H1 (cell line): ENCODE measurements at regions not wholly inside any gene's neighbourhood (a gene's known extent, or its start where the extent isn't known, plus 50 kb on each side); places are given as distances from the start of the nearest gene placed in this dataset.

ENCODE experiments used
- BACH1 ChIP-seq: IDR thresholded peaks from 2 replicates; pipeline ENCODE4 v1.6.1; 2012; ENCODE audit warnings: low read length, improper control_type of control experiment
- CBX5 ChIP-seq: fragments of 300-800, 300-1000 bp; sonication (generic); IDR thresholded peaks from 2 replicates; pipeline ENCODE4 v1.7.1; 2016; ENCODE audit warnings: antibody characterized with exemption, low read length, low read depth
- CHD7 ChIP-seq: fragments of 300-600 bp; sonication (generic); IDR thresholded peaks from 2 replicates; pipeline ENCODE4 v1.7.1; 2012; ENCODE audit warnings: low read length, moderate library complexity, mild to moderate bottlenecking, inconsistent platforms; ENCODE audit not compliant: insufficient replicate concordance
- FOSL1 ChIP-seq: IDR thresholded peaks from 2 replicates; pipeline ENCODE4 v1.6.1; 2011; ENCODE audit warnings: mild to moderate bottlenecking, low read depth, low read length, moderate library complexity; ENCODE audit not compliant: insufficient read depth
- KDM5A ChIP-seq: fragments of 200-600 bp; IDR thresholded peaks from 2 replicates; pipeline ENCODE4 v1.7.1; 2012; ENCODE audit warnings: mild to moderate bottlenecking, low read length, inconsistent platforms, mixed read lengths
- RAD21 ChIP-seq, 2 experiments: IDR thresholded peaks in 1 of 2; conservative IDR thresholded peaks in 1 of 2; 2 replicates each; pipeline ENCODE4 v1.6.1; 2011; ENCODE audit warnings: low read depth in 2 of 2, low read length in 2 of 2, improper control_type of control experiment in 1 of 2, inconsistent platforms in 1 of 2, mild to moderate bottlenecking in 1 of 2, moderate library complexity in 1 of 2
- SAP30 ChIP-seq: fragments of 300-600 bp; sonication (generic); IDR thresholded peaks from 2 replicates; pipeline ENCODE4 v1.7.1; 2012; ENCODE audit warnings: low read length, moderate library complexity, mild to moderate bottlenecking, inconsistent platforms; ENCODE audit not compliant: insufficient read depth, insufficient replicate concordance
- TAF1 ChIP-seq: IDR thresholded peaks from 2 replicates; pipeline ENCODE4 v1.6.1; 2011; ENCODE audit warnings: mild to moderate bottlenecking, low read depth, low read length
- TAF7 ChIP-seq: optimal IDR thresholded peaks from 2 replicates; pipeline ENCODE3; 2011; ENCODE audit warnings: low read depth, mild to moderate bottlenecking, inconsistent platforms, low read length, moderate library complexity, borderline replicate concordance
- TBP ChIP-seq: IDR thresholded peaks from 2 replicates; pipeline ENCODE4 v1.6.1; 2011; ENCODE audit warnings: low read depth, low read length, improper control_type of control experiment

- TF ChIP-seq CHD7: no peak
- TF ChIP-seq CBX5: no peak
- TF ChIP-seq FOSL1: no peak
- no peak for TF ChIP-seq KDM5A
- TF ChIP-seq BACH1: no peak
- no peak for TF ChIP-seq RAD21 (IDR thresholded peaks at IDR 0.05 in 1 of 2, conservative IDR thresholded peaks at IDR 0.05 in 1 of 2; ENCODE audit: low read depth in 2 of 2, low read length in 2 of 2)
- no peak for TF ChIP-seq TAF1
- no peak for TF ChIP-seq TBP
- TF ChIP-seq SAP30: no peak
- no peak for TF ChIP-seq TAF7
These were observed 395.3 kb downstream of the NUP35 start (continued) for GRCh38 chr2:183519371-183520056.
